ENCODE measurements at regions not wholly inside any gene's neighbourhood (a gene's known extent, or its start where the extent isn't known, plus 50 kb on each side); places are given as distances from the start of the nearest gene placed in this dataset.

DNA sequence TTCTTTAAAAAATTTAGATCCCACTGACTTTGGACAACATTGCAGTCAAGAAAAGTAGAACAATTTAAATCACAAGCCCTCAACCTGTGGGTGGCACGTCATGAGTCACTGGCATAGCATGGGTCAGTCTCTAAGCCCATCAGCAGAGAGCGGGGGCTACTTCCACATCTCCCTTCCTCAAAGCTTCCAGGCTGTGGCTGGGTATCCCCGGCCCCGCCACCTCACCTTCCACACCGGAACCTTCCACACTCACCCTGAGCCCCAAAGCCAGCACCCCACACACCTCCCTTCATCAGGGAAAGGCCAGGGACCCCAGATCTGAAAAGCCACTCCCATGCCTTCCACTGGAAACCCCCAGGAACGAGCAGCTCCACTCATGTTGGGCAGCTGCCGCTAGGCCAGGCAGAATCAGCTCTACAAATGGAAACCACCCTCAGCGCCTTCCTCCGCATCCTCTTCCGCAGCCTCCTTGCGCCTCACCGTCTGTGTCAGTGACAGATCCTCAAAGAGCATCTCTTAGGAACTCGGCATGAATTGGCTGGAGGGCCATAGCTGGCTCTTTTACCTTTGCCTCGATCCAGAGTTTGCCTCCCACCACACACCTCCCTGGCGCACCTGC is 156.5 kb downstream of the ERCC6L2 start:
- no peak for DNase-seq

DNA sequence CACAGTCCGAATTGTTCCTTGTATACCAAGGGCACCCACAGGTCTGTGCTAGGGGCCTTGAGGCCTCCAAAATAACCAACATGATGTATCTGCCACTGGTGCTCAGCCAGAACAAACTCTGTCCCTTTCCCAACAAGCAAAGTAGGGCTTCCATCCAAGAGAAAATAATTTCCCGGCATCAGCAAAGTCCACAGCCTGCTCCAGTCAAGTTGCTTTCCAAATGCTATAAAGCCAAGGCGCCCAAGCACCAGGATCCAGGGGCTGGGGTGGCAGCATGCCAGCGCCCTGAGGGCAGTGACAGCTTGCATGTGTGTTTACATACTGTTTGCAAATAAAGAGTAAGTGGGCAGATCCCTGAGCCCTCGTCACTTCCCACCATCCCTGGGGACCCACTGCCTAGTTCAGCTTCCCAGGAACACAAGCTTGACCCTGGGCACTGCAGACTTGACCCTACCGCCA is 155.9 kb downstream of the ERCC6L2 start:
- DNase-seq, result no peak

DNA sequence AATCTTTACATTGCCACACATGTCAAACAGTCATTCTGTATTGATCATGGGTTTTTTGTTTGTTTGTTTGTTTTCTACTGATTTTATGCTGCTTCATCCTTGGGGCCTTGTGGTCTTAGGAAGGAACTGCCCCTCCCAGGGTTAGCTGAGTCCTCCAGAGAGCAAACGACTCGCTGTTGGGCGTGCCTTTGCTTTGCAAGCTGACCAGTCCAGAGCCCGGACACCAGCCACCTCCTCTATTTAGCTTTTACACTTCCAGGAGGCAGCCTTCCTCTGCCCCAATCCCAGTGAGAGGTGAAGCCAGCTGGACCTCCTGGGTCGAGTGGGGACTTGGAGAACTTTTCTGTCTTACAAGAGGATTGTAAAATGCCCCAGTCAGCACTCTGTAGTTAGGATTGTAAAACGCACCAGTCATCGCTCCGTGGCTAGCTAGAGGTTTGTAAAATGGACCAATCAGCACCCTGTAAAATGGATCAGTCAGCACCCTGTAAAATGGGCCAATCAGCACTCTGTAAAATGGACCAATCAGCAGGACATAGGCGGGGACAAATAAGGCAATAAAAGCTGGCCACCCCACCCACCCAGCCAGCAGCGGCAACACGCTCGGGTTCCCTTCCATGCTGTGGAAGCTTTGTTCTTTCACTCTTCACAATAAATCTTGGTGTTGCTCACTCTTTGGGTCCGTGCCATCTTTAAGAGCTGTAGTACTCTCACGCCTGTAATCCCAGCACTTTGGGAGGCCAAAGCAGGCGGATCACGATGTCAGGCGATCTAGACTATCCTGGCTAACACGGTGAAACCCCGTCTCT is 154.4 kb downstream of the ERCC6L2 start:
- DNase-seq, result no peak

DNA sequence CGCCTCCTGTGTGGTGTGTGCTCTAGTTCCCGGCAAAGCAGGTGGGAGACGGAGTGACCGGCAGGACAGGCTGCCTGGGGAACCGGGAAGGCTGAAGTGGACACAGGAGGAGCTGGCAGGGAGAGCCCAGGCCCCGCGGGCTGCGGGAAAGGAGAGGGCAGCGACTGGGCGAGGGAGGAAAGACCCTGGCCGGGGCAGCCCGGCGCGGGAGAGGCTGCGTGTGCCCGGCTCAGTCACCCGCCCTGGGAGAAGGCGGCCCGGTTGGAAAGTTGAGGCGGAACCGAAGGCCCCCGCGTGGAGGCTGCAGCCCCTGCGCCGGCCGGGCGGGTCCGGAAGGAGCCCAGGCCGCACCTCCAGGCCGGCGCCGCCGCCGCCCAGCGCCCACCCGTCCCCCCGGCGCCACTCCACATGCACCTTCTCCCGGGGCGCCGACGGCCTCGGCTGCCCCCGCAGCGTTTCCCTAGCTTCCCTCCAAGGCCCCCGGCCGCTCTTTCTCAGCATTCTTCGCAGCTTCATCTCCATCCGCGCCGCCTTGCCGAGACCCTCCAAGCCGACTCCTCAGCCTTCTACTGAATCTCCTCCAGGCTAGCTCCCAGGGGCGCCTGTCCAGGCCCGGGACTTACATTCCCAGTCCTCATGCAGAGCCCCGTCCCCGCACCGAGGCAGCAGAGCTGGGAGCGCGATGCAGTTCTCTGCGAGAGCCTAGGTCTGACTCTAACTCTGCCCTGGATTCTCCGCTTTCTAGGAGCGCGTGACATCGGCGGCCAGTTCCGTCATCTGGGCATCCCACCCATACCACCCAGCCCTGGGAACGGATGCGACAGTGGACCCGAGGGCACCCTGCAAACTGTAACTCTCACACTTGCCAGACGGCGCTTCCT is 152.0 kb downstream of the ERCC6L2 start:
- DNase-seq, result no peak

DNA sequence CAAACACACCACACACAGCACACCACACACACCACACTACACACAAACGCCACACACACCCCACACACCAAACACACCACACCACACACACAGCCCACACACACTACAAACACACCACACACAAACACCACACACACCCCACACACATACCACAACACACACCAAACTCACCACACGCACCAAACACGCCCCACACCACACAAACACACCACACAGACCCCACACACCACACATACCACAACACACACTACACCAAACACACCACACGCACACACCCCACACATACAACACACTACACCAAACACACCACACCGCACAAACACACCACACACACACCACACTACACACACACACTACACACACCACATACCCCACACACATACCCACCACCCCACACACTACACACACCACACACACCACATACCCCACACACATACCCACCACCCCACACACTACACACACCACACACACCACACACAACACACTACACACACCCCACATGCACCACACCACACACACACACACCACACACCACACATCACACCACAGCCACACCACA is 151.2 kb downstream of the ERCC6L2 start:
- DNase-seq, result no peak

DNA sequence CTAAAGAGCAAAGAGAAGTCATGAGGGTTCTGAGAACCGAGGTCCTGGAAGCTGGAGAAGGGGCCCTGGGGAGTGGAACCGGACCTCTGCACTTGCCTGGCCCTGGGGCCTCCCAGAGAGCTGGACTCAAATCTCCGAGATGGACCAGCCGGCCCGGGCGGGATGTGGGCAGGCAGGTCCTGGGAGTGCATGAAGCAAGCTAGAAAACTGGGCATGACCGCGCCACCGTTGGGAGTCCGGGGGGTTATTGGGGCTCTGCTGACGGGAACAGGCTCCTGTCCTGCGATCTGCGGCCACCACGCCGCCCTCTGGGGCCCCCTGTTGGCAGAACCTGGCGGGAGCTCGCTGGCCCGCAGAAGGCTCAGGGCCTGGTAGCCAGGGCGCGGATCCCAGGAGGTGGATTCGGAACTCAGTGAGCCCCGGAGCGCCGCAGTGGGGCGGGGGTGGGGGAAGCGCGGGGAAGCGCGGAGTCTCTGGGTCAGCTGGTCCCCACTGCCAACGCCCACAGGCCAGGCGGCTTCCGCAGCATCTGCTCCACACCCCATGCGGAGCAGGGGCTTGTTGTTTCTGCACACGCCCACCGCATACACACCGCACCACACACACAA is 150.6 kb downstream of the ERCC6L2 start:
- DNase-seq, result no peak

DNA sequence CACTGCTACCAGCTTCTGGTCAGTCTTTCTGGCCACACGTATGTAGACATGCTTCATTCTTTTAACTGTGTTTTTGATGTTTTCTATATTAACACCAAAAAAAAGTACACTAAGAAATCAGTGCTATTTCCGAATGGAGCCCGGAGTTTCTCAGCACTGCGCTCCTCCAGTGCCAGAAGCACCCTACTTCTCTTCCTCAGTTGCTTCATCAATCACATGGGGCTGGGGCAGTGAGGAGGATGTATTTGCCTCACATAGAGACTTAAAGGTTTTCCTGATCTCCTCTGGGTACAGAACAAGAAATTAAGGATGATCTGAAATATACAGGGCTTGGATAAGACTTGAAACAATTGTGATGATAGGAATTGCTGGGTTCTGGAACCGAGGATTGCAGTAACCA is 148.0 kb downstream of the ERCC6L2 start:
- DNase-seq, result no peak

DNA sequence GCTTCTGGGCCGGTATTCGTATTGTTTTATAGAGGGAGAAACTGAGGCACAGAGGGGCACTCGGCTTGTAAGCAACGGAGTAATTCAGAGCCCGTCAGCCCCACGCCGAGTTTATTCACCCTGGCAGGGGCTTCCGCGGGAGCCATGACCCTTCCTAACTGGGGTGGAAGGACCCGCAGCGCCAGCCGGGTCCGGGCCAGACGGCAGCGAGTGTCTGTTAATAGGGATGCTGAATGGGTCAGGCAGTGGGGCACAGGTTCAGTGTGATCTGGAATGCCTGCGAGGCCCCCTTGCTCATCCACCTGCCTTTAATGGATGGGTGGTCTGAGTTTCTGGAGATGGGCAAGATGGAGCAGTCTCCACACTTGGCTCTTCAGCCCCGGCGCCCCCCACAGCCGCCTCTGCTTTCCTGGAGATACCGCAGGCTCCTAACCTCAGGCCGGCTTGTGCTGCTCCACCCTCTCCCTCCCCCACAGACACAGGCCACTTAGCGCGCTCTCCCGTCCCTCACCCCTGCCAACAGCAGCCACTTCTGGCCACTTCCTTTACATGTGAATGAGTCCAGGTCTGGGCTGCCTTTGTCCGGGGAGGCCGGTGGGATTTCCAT is 147.1 kb downstream of the ERCC6L2 start:
- no peak for DNase-seq

DNA sequence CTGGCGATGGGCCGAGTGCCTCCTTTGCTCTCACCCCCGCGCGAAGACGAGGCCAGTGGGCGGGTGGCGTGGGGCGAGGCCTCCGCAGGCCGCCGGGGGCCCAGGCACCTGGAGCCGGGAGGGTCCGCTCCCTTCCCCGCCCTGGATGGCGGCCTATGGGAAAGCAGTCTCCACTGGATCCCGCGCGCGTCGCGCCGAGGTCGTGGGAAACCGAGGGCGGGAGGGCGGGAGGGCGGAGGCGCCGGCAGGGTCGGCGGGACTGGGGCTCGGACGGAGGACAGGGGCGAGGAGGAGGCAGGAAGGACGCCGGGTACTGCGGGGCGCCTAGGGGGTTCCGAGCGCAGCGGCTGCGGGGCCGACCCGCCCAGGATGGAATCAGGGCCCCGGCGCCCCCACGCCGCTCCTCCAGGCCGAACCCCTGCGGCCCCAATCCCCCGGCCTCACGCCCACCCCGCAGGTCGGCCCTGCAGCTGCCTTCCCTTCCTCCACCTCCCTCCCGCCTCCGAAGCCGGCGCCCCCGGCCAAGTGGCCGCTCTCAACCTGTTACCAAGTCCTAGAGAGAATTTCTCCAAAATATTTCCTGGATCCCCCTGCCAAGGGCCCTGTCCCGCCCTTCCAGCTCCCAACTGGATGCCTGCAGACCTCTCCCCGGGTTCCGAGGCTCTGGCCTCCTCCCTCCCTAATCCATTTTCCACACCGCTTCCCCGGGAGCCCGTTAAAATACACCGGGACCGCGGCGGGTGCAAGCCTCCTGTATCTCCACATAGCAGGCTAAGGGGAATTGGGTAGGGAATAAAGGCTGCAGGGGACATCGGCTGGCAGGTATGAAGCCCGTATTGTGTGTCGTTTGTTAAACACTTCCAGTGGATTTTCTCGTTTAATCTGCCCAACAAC is 146.3 kb downstream of the ERCC6L2 start:
- no peak for DNase-seq

DNA sequence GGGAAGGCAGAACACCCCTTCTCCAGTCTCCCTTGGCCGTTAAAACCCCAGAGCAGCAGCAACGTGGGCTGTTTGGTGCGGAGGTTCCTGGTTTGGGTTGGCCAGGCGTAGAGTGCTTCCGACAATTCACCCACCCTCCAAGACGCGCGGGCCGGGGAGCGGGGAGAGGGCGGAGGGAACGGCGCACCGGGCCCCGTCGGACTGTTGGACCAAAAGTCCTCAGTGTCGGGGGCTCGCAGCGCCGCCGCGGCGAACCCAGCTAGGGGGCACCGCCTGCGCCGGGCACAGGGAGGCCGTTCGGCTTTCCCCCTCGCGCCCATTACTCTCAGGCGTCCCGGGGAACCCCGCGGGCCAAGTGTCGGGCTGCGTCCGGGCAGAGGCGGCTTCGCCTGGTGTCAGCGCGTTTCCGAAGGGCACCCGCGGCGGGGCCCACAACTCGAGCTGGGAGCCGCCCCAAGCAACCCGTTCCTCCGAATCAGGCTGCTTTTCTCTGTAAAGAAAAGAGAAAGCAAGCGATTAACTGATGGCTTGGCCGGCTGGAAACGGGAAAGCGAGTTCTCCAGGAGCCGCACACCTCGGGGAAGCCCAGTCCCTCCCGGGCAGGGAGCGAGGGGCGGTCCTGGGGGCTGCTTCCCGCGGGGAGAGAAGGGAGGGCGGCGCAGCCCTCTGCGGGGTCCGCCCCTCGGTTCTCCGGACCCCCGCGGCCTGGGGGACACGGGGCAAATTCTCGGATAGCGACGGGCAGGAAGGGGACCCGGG is 145.5 kb downstream of the ERCC6L2 start:
- peak; percentile 37 for DNase-seq

DNA sequence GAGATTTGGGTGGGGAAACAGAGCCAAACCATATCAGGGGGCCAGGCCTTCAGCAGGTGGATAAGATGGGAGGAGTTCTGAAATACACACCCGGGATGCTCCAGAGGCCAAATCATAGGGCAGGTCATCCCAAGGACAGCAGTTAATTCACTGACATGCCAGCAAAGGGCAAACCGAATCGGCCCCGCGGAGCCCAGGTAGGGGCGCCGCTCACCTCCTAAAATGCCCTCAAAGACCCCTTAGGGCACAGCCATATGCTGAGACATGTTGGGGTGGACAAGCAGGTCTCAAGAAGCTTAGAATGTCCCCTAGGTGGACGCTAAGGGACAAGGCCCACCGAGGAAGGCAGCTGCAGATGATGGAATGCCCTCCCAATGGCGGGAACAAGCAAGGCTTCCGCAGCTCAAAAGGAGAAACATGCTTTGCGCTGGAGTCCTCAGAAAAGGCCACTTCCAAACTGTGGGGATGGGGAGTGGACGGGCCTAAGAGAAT is 144.9 kb downstream of the ERCC6L2 start:
- DNase-seq, result no peak

Measured in activated CD4-positive, alpha-beta T cell treated with anti-CD3 and anti-CD28 coated beads for 1 hour (primary cell).